PC-9 (cell line): ENCODE measurements at regions not wholly inside any gene's neighbourhood (a gene's known extent, or its start where the extent isn't known, plus 50 kb on each side); places are given as distances from the start of the nearest gene placed in this dataset.

ENCODE experiments used
- EZH2 ChIP-seq: fragments of 200-600 bp; sonication (generic); IDR thresholded peaks from 2 replicates; pipeline ENCODE4 v1.8.0; 2017; ENCODE audit warnings: antibody characterized with exemption, low read depth
- TF ChIP-seq, protein P1 (sequence below): fragments of 200-600 bp; sonication (generic); conservative IDR thresholded peaks from 2 replicates; pipeline ENCODE4 v1.6.1; 2017; ENCODE audit warnings: mixed run types, antibody characterized with exemption, mild to moderate bottlenecking, moderate library complexity

DNA sequence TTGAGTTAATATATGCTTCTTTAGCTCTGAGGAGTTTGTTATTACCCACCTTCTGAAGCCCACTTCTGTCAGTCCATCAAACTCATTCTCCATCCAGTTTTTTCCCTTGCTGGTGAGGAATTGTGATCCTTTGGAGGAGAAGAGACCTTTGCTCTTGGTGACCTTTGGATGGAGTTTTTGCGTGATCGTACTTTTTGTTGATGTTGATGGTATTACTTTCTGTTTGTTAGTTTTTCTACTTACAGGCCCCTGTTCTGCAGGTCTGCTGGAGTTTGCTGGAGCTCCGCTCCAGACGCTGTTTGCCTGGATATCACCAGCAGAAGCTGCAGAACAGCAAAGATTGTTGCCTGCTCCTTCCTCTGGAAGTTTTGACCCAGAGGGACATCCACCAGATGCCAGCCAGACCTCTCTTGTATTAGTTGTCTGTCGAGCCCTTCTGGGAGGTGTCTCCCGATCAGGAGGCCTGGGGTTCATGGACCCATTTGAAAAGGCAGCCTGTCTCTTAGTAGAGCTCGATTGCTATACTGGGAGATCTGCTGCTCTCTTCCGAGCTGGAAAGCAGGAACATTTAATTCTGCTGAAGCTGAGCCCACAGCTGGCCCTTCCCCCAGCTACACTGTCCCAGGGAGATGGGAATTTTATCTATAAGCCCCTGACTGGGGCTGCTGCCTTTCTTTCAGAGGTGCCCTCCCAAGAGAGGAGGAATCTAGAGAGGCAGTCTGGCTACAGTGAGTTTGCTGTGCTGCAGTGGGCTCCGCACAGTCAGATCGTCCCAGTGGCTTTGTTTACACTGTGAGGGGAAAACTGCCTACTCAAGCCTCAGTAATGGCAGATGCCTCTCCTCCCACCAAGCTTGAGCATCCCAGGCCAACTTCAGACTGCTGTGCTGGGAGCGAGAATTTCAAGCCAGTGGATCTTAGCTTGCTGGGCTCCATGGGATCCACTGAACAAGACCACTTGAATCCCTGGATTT is 445.5 kb downstream of the MAN2A1 start:
- TF ChIP-seq, protein P1, sequence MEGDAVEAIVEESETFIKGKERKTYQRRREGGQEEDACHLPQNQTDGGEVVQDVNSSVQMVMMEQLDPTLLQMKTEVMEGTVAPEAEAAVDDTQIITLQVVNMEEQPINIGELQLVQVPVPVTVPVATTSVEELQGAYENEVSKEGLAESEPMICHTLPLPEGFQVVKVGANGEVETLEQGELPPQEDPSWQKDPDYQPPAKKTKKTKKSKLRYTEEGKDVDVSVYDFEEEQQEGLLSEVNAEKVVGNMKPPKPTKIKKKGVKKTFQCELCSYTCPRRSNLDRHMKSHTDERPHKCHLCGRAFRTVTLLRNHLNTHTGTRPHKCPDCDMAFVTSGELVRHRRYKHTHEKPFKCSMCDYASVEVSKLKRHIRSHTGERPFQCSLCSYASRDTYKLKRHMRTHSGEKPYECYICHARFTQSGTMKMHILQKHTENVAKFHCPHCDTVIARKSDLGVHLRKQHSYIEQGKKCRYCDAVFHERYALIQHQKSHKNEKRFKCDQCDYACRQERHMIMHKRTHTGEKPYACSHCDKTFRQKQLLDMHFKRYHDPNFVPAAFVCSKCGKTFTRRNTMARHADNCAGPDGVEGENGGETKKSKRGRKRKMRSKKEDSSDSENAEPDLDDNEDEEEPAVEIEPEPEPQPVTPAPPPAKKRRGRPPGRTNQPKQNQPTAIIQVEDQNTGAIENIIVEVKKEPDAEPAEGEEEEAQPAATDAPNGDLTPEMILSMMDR, result no peak
- TF ChIP-seq EZH2, result no peak
